Loucy (cell line): ENCODE measurements at regions not wholly inside any gene's neighbourhood (a gene's known extent, or its start where the extent isn't known, plus 50 kb on each side); places are given as distances from the start of the nearest gene placed in this dataset.

Experiments
- H2AFZ ChIP-seq: fragments of 200-600 bp; sonication (generic); 2 replicates; pipeline ENCODE4 v1.6.0; 2016; ENCODE audit warnings: antibody characterized with exemption, mild to moderate bottlenecking, low read length, moderate library complexity
- H3F3A ChIP-seq: fragments of 200-600 bp; 2 replicates; pipeline ENCODE4 v1.6.0; 2016; ENCODE audit warnings: antibody characterized with exemption, low read depth, mild to moderate bottlenecking
- H3K27me3 ChIP-seq: fragments of 200-600 bp; sonication (generic); 2 replicates; pipeline ENCODE4 v1.6.1; 2014; ENCODE audit warnings: low read length, mild to moderate bottlenecking; ENCODE audit not compliant: insufficient read depth, poor library complexity, severe bottlenecking
- H3K36me3 ChIP-seq: fragments of 200-600 bp; sonication (generic); 2 replicates; pipeline ENCODE4 v1.6.1; 2016; ENCODE audit warnings: low read length; ENCODE audit not compliant: insufficient read depth
- H3K4me1 ChIP-seq: fragments of 200-600 bp; sonication (generic); 2 replicates; pipeline ENCODE4 v1.5.1; 2014; ENCODE audit warnings: low read length, mild to moderate bottlenecking; ENCODE audit not compliant: insufficient read depth, poor library complexity, severe bottlenecking
- H3K4me2 ChIP-seq: fragments of 200-600 bp; sonication (generic); 2 replicates; pipeline ENCODE4 v1.6.0; 2014; ENCODE audit warnings: antibody characterized with exemption, low read length, low read depth, mild to moderate bottlenecking; ENCODE audit not compliant: poor library complexity, severe bottlenecking
- H3K4me3 ChIP-seq: fragments of 200-600 bp; sonication (generic); 2 replicates; pipeline ENCODE4 v1.5.1; 2014; ENCODE audit warnings: low read length, mild to moderate bottlenecking, mixed read lengths; ENCODE audit not compliant: poor library complexity, severe bottlenecking
- H3K79me2 ChIP-seq: fragments of 200-600 bp; sonication (generic); 2 replicates; pipeline ENCODE4 v1.6.1; 2014; ENCODE audit warnings: low read length; ENCODE audit not compliant: insufficient read depth
- H3K9ac ChIP-seq: fragments of 200-600 bp; sonication (generic); 2 replicates; pipeline ENCODE4 v1.6.0; 2014; ENCODE audit warnings: mild to moderate bottlenecking, low read depth, low read length, moderate library complexity; ENCODE audit not compliant: poor library complexity, severe bottlenecking
- H3K9me2 ChIP-seq: fragments of 200-600 bp; sonication (generic); replicated peaks from 2 replicates; pipeline ENCODE4 v1.6.1; 2016; ENCODE audit warnings: low read depth, low read length, mixed read lengths
- H3K9me3 ChIP-seq: fragments of 200-600 bp; sonication (generic); 2 replicates; pipeline ENCODE4 v1.6.1; 2014; ENCODE audit warnings: mild to moderate bottlenecking, antibody characterized with exemption, low read length, low read depth; ENCODE audit not compliant: insufficient read depth
- H4K20me1 ChIP-seq: fragments of 200-600 bp; sonication (generic); 2 replicates; pipeline ENCODE4 v1.6.0; 2014; ENCODE audit warnings: antibody characterized with exemption, low read length, mild to moderate bottlenecking; ENCODE audit not compliant: insufficient read depth, poor library complexity, severe bottlenecking
- CTCF ChIP-seq: fragments of 200-600 bp; sonication (generic); conservative IDR thresholded peaks from 2 replicates; pipeline ENCODE4 v1.5.1; 2014; ENCODE audit warnings: mild to moderate bottlenecking, antibody characterized with exemption, low read length
- EZH2phosphoT487 ChIP-seq: fragments of 200-600 bp; IDR thresholded peaks from 2 replicates; pipeline ENCODE4 v1.6.1; 2018; ENCODE audit warnings: antibody characterized with exemption, mild to moderate bottlenecking, moderate library complexity, borderline replicate concordance

GRCh38 chr6:91572878-91573277 lies 986.0 kb upstream of the MAP3K7 start:
- Histone ChIP-seq H3K79me2 (no peaks in the 10 kb centered on the region), H2AFZ (no peak overlapping the region), H3F3A (no peaks in the 10 kb centered on the region), H3K4me3 (no peak overlapping the region), H3K9me3 (no peaks in the 10 kb centered on the region), H3K4me1 (no peaks in the 10 kb centered on the region), H3K27me3 (no peaks in the 10 kb centered on the region), H3K9ac (no peak overlapping the region), H3K9me2 (no peaks in the 10 kb centered on the region), H4K20me1 (no peaks in the 10 kb centered on the region), H3K36me3 (no peaks in the 10 kb centered on the region), H3K4me2 (no peak overlapping the region)
- TF ChIP-seq CTCF (no peak), EZH2phosphoT487 (no peak)

- Histone ChIP-seq H3K36me3 (no peaks in the 10 kb centered on the region), H4K20me1 (no peaks in the 10 kb centered on the region), H3K9me2 (no peaks in the 10 kb centered on the region), H3K79me2 (no peaks in the 10 kb centered on the region), H3K27me3 (no peaks in the 10 kb centered on the region), H3K9me3 (no peaks in the 10 kb centered on the region), H3K4me3 (no peak overlapping the region), H3K4me2 (no peak overlapping the region), H3F3A (no peaks in the 10 kb centered on the region), H3K4me1 (no peaks in the 10 kb centered on the region), H3K9ac (no peak overlapping the region), H2AFZ (no peak overlapping the region)
- no peak for TF ChIP-seq EZH2phosphoT487
- no peak for TF ChIP-seq CTCF
These were observed 982.2 kb upstream of the MAP3K7 start for GRCh38 chr6:91569071-91569470.

- H4K20me1 ChIP-seq, result no peaks in the 10 kb centered on the region
- no peaks in the 10 kb centered on the region for H3K9me2 ChIP-seq
- no peak overlapping the region for H3K4me3 ChIP-seq
- no peaks in the 10 kb centered on the region for H3K27me3 ChIP-seq
- H3F3A ChIP-seq, result no peaks in the 10 kb centered on the region
- no peak overlapping the region for H2AFZ ChIP-seq
- no peak for TF ChIP-seq CTCF
- no peak for TF ChIP-seq EZH2phosphoT487
- H3K9ac ChIP-seq, result no peak overlapping the region
- no peaks in the 10 kb centered on the region for H3K79me2 ChIP-seq
- no peaks in the 10 kb centered on the region for H3K4me1 ChIP-seq
- no peak overlapping the region for H3K4me2 ChIP-seq
- H3K9me3 ChIP-seq, result no peaks in the 10 kb centered on the region
- no peaks in the 10 kb centered on the region for H3K36me3 ChIP-seq
These were observed 979.6 kb upstream of the MAP3K7 start for GRCh38 chr6:91566467-91566866.
